GM18507 (cell line): ENCODE measurements at regions not wholly inside any gene's neighbourhood (a gene's known extent, or its start where the extent isn't known, plus 50 kb on each side); places are given as distances from the start of the nearest gene placed in this dataset.
"Not testable (repeated sequence)": the region's sequence is repeated elsewhere in the genome, so short reads cannot be mapped to it uniquely, and the experiment has no call there.

Experiments used
- DNase-seq: peaks from one replicate; pipeline ENCODE4 v3.0.0; 2011; ENCODE audit warnings: low read depth; ENCODE audit not compliant: insufficient read length; ENCODE audit errors: extremely low spot score
- FAIRE-seq: peaks from 2 replicates; lab custom pipeline; 2011; peaks lifted over from hg19 to GRCh38; lab: Jason Lieb, UNC

DNA sequence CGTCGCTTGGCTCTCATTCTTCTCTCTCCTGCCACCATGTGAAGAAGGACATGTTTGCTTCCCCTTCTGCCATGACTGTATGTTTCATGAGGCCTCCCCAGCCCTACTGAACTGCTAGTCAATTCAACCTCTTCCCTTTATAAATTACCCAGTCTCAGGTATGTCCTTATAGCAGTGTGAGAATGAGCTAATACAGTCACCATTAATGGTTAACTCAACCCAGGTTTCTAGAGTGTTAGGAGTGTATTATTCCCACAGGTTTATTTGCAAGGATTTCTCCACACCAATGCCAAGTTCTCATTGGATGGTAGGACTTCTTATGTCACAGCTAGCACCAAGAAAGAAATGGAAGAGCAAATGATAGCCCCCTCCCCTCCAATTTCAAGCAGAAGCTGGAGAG is 71.9 kb downstream of the DYNAP start:
- FAIRE-seq: no peak
- DNase-seq: no peak

DNA sequence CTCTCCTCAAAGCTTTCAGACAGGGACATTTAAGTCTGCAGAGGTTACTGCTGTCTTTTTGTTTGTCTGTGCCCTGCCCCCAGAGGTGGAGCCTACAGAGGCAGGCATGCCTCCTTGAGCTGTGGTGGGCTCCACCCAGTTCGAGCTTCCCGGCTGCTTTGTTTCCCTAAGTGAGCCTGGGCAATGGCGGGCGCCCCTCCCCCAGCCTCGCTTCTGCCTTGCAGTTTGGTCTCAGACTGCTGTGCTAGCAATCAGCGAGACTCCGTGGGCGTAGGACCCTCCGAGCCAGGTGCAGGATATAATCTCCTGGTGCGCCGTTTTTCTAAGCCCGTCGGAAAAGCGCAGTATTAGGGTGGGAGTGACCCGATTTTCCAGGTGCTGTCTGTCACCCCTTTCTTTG is 78.7 kb downstream of the DYNAP start:
- FAIRE-seq, DNase-seq: not testable (repeated sequence)

- FAIRE-seq (no peak), DNase-seq (no peak)
Measured at GRCh38 chr18:54671291-54671881, 80.3 kb downstream of the DYNAP start.

GRCh38 chr18:54672109-54672508 is 81.1 kb downstream of the DYNAP start:
- DNase-seq (no peak), FAIRE-seq (no peak)

GRCh38 chr18:54672846-54673475 is 81.9 kb downstream of the DYNAP start:
- DNase-seq (no peak), FAIRE-seq (no peak)

- DNase-seq (no peak), FAIRE-seq (no peak)
Measured at GRCh38 chr18:54673936-54674335, 82.9 kb downstream of the DYNAP start.

DNA sequence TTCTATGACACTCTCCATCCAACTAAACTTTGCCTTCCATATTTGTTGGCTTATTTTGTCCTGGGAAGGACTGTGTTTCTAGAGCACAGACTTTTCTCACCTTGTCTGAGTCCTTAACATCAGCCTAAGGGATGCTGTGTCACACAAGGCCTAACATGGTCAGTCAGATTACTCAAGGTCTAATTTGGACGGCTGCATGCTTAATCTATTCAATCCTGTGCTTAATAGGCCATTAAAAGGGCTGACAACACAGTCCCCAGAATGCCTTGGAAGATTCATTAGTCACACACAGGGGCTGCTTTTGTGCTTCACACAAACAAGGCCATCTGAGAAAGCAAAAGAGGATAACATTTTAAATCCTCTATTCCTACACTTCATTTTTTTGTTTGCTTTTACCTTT is 84.0 kb downstream of the DYNAP start:
- no peak for FAIRE-seq
- no peak for DNase-seq

DNA sequence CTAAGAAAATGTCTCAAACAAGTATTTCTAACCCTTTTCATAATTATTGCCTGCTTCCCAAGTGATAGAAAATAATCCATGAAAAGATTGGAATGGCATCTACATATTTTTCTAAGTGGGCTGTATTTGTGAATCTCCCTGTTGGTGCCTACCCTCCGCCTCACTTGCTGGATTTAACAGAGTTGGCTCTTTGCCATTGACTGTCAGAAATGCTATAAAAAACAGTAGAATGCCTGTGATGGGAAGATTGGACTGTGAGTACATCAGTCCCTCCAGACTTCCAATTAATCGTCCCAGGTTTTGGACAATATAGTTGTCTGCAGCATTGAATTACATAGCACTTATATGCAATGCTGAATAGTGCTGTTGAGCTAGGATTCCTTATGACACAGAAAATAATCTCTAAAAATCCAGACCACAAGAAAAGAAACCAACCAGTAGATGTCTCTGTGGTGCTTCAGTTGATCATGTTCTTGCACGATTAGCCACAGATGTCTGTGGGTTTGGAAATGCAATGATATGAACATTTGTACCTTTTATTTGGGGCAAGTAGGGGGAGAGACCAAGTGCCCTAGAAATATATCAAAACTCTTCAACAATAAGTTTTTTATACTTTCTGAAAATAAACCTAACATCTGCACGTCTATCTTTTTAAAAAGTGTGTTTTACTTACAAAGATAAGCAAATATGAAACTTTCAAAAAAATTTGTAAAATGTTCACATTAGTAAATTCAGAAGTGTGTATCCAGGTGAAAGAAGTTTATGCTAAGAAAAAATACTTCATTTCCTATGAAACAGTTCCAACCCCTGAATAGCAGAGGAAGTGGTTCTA is 88.5 kb downstream of the DYNAP start:
- DNase-seq: no peak
- peak; percentile 46 for FAIRE-seq

- FAIRE-seq: no peak
- DNase-seq: no peak
Measured at GRCh38 chr18:54684784-54685183, 93.7 kb downstream of the DYNAP start.

- FAIRE-seq: no peak
- no peak for DNase-seq
Measured at GRCh38 chr18:54689319-54689718, 98.3 kb downstream of the DYNAP start.

DNA sequence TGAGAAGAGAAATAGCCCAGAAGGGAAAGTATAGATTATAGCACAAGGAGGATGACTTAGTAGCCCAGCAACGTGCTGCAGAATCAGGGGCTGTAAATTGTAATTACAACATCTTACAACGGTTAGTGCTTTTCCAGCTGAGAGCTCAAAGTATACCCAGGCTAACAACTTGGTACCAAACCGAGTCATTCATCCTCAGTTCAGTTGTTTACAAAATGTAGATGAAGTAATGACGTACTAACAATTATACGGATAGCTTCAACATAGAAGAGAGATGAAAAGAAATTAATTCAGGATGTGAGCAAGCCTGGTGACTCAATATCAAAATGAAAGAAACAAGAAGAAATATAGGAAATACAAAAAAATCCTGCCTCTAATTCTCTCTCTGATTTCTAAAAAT is 99.2 kb downstream of the DYNAP start:
- DNase-seq (no peak), FAIRE-seq (no peak)

GRCh38 chr18:54692463-54692862 is 101.4 kb downstream of the DYNAP start:
- DNase-seq: no peak
- FAIRE-seq: no peak

DNA sequence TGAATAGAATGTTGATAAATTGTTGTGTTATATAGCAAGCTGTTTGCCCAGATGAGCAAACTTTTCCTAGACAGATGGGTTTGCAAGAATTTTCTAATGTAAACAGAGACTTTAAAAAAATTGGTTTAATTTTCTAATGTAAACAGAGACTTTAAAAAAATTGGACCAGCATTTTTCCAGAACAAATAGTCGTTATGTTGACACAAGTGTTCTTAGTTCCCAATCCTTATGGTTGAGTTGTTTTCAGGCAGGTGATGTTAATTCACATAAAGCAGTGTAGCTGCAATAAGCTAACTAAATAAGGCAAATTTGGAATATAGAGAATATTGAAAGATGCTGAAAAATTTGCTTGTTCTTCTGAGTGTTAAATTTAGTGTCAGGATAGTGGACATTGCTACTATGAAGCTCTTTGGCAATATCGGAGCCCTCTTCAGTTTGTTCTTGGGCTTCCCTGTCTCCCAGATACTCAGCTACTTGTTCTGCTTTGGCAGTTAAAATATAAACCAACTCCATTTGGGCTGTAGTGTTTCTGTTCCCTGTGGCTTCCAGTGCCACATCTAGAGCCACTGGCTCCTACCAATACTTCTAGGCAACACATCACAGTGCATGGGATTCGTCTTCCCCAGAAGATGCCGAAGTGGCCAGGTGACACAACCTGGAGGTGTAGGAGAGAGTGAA is 105.7 kb downstream of the DYNAP start:
- no peak for FAIRE-seq

DNA sequence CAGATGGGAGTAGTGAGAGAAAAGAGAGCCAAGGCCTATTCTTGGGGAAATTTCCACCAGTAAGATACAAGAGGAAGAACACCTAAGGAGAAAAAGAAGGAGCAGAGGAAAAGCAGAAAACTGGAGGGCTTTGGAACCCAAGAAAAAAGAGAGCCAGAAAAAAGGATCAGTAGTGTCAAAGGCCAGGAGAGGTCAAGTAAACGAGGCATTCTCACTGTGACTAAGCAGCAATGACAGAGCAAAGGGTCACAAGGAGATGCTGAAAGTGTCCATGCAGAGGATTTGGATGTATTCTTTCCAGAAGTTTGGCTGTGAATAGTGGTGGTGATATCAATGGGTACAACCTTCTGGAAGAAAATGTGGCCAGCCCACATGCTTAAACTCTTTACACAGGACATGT is 109.5 kb downstream of the DYNAP start:
- DNase-seq: no peak

More for the DNA sequence above, 105.7 kb downstream of the DYNAP start:
- DNase-seq: no peak

GRCh38 chr18:54702686-54703085 is 111.6 kb downstream of the DYNAP start:
- FAIRE-seq (no peak), DNase-seq (no peak)

More for the DNA sequence above, 109.5 kb downstream of the DYNAP start:
- FAIRE-seq: no peak

- DNase-seq (no peak), FAIRE-seq (no peak)
Measured at GRCh38 chr18:54710074-54710899, 118.0 kb upstream of the RAB27B start.

GRCh38 chr18:54710900-54711281 is 117.4 kb upstream of the RAB27B start:
- no peak for DNase-seq
- FAIRE-seq: no peak

DNA sequence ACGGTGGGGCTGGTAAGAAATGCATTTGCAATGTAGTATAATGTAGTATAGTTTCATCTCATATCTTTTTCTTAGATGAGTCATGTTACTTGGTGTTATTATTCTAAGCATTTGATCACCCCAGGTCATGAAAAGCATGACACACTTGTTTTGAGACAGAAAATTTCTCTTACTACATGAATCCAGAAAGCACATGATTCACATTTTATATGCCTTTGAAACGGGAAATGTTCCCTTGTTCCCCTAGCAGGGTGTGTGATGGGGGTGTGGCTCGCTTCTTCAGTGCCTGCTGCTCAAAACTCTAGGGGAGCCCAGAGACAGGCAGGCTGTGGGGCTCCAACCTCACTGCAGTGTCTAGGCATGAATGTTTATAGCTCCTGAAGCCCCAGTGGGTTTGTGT is 116.0 kb upstream of the RAB27B start:
- FAIRE-seq (no peak), DNase-seq (no peak)

- DNase-seq: no peak
Measured at GRCh38 chr18:54712758-54713157, 115.5 kb upstream of the RAB27B start.

More at GRCh38 chr18:54712758-54713157, 115.5 kb upstream of the RAB27B start:
- no peak for FAIRE-seq
